Liver (tissue), 8 donors: ENCODE measurements at regions not wholly inside any gene's neighbourhood (a gene's known extent, or its start where the extent isn't known, plus 50 kb on each side); places are given as distances from the start of the nearest gene placed in this dataset.

Experiments
- DNase-seq: peaks from one replicate; pipeline ENCODE4 v3.0.0-alpha.2; 2017; ENCODE audit warnings: low spot score
- H3K27ac ChIP-seq, 2 donors: one replicate each; pipeline ENCODE4 v1.7.0; 2013; ENCODE audit warnings: inconsistent platforms in 2 of 2, low read length in 2 of 2, control low read depth in 1 of 2, low read depth in 1 of 2, mild to moderate bottlenecking in 1 of 2
- H3K27me3 ChIP-seq, 4 donors: one replicate each; pipeline versions ENCODE4 v1.6.1 to v1.7.0; 2013; ENCODE audit warnings: low read length in 3 of 4, inconsistent platforms in 1 of 4, mild to moderate bottlenecking in 1 of 4, moderate library complexity in 1 of 4; ENCODE audit not compliant: control insufficient read depth in 4 of 4, insufficient read depth in 4 of 4
- H3K36me3 ChIP-seq, 4 donors: one replicate each; pipeline versions ENCODE4 v1.6.1 to v1.7.0; 2013; ENCODE audit warnings: low read length in 3 of 4, mild to moderate bottlenecking in 3 of 4, low read depth in 1 of 4, moderate library complexity in 1 of 4; ENCODE audit not compliant: control insufficient read depth in 4 of 4, insufficient read depth in 3 of 4
- H3K4me1 ChIP-seq, 4 donors: one replicate each; pipeline versions ENCODE4 v1.6.1 to v1.7.0; 2013; ENCODE audit warnings: low read length in 3 of 4, mild to moderate bottlenecking in 3 of 4, moderate library complexity in 1 of 4; ENCODE audit not compliant: control insufficient read depth in 4 of 4, insufficient read depth in 4 of 4
- H3K4me3 ChIP-seq, 3 donors: one replicate each; pipeline versions ENCODE4 v1.6.1 to v1.7.0; 2013; ENCODE audit warnings: low read length in 3 of 3, control low read depth in 1 of 3, low read depth in 1 of 3, mild to moderate bottlenecking in 1 of 3
- H3K9ac ChIP-seq, 2 donors: one replicate each; pipeline ENCODE4 v1.7.0; 2013; ENCODE audit warnings: low read length in 2 of 2, mild to moderate bottlenecking in 2 of 2, moderate library complexity in 2 of 2, control low read depth in 1 of 2, low read depth in 1 of 2
- H3K9me3 ChIP-seq, 4 donors: one replicate each; pipeline versions ENCODE4 v1.6.1 to v1.7.0; 2013; ENCODE audit warnings: low read length in 3 of 4; ENCODE audit not compliant: control insufficient read depth in 4 of 4
- EGR1 ChIP-seq, 2 donors: IDR thresholded peaks; 2 replicates each; pipeline ENCODE4 v1.6.1; 2016 to 2018; ENCODE audit warnings: antibody characterized with exemption in 2 of 2, low read depth in 2 of 2
- FOXA1 ChIP-seq: IDR thresholded peaks from 2 replicates; pipeline ENCODE4 v1.6.1; 2016; ENCODE audit warnings: antibody characterized with exemption
- FOXA2 ChIP-seq: IDR thresholded peaks from 2 replicates; pipeline ENCODE4 v1.6.1; 2016; ENCODE audit warnings: antibody characterized with exemption
- GABPA ChIP-seq, 2 donors: IDR thresholded peaks in 1 of 2; conservative IDR thresholded peaks in 1 of 2; 2 replicates each; pipeline ENCODE4 v1.6.1; 2016; ENCODE audit warnings: antibody characterized with exemption in 2 of 2, mild to moderate bottlenecking in 1 of 2, moderate library complexity in 1 of 2
- HNF4A ChIP-seq, 2 donors: conservative IDR thresholded peaks; 2 replicates each; pipeline ENCODE4 v1.6.1; 2016; ENCODE audit warnings: antibody characterized with exemption in 2 of 2, mild to moderate bottlenecking in 2 of 2
- HNF4G ChIP-seq: IDR thresholded peaks from 2 replicates; pipeline ENCODE4 v1.6.1; 2016; ENCODE audit warnings: antibody characterized with exemption
- JUND ChIP-seq, 2 donors: IDR thresholded peaks; 2 replicates each; pipeline ENCODE4 v1.6.1; 2016; ENCODE audit warnings: antibody characterized with exemption in 2 of 2
- NR2F2 ChIP-seq: IDR thresholded peaks from 2 replicates; pipeline ENCODE4 v1.6.1; 2016; ENCODE audit warnings: antibody characterized with exemption
- RAD21 ChIP-seq, 2 donors: IDR thresholded peaks; 2 replicates each; pipeline ENCODE4 v1.6.1; 2016; ENCODE audit warnings: antibody characterized with exemption in 2 of 2, mild to moderate bottlenecking in 2 of 2
- RXRA ChIP-seq, 2 donors: IDR thresholded peaks; 2 replicates each; pipeline ENCODE4 v1.6.1; 2017 to 2018; ENCODE audit warnings: antibody characterized with exemption in 2 of 2, mild to moderate bottlenecking in 1 of 2
- SP1 ChIP-seq: IDR thresholded peaks from 2 replicates; pipeline ENCODE4 v1.6.1; 2018; ENCODE audit warnings: antibody characterized with exemption, mild to moderate bottlenecking
- TAF1 ChIP-seq: conservative IDR thresholded peaks from 2 replicates; pipeline ENCODE4 v1.6.1; 2016; ENCODE audit warnings: antibody characterized with exemption, mild to moderate bottlenecking
- YY1 ChIP-seq: IDR thresholded peaks from 2 replicates; pipeline ENCODE4 v1.6.1; 2016; ENCODE audit warnings: antibody characterized with exemption, mild to moderate bottlenecking
- WGBS: extraction: QIAGEN DNeasy Blood & Tissue Kit; methylation state at CpG from one replicate; pipeline ENCODE4 v1.1.7; 2013; 5-methylcytosine and 5-hydroxymethylcytosine counted together
- TF ChIP-seq, protein P1 (sequence below): IDR thresholded peaks from 2 replicates; pipeline ENCODE4 v1.6.1; 2016; ENCODE audit warnings: antibody characterized with exemption
- TF ChIP-seq, protein P2 (sequence below): fragments of 150-350 bp; IDR thresholded peaks from 2 replicates; pipeline ENCODE4 v1.5.1; 2017; ENCODE audit warnings: improper control_type of control experiment, low read depth, low read length; ENCODE audit not compliant: missing input control
- TF ChIP-seq, protein P3 (sequence below): IDR thresholded peaks from 2 replicates; pipeline ENCODE4 v1.6.1; 2016; ENCODE audit warnings: antibody characterized with exemption, mild to moderate bottlenecking
- TF ChIP-seq, protein P4 (sequence below): IDR thresholded peaks from 2 replicates; pipeline ENCODE4 v1.6.1; 2016; ENCODE audit warnings: antibody characterized with exemption
- donor health status: healthy.
- donor health status: healthy.
- donor health status: healthy.
- donor health status: healthy.
- donor health status: healthy.

DNA sequence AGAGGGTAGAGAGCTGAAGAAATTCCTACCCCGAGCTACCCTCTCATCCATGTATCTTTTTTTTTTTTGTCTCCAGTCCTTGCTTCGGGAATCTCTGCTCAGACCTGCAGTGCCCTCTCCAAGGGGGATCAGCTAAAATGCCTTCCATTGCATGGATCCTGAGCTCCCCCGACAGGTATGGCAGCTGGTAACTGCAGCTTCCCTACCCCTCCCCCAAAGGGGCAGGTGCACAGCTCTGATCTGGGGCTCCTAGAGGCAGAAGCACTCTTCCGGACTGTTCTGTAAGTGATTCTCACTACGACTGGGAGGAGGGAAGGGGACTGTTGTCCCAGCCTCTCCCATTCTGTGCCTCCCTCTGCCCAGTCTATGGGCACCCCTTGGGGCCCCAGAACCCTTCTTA is 169.6 kb downstream of the MELK start:
- DNase-seq = no peak
- no peak overlapping the region for H3K9ac ChIP-seq
- no peak overlapping the region for H3K4me3 ChIP-seq
- TF ChIP-seq YY1 (no peak), HNF4G (no peak), TAF1 (no peak), FOXA1 (no peak)
- TF ChIP-seq, protein P1, sequence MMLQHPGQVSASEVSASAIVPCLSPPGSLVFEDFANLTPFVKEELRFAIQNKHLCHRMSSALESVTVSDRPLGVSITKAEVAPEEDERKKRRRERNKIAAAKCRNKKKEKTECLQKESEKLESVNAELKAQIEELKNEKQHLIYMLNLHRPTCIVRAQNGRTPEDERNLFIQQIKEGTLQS = no peak
- TF ChIP-seq, protein P2, sequence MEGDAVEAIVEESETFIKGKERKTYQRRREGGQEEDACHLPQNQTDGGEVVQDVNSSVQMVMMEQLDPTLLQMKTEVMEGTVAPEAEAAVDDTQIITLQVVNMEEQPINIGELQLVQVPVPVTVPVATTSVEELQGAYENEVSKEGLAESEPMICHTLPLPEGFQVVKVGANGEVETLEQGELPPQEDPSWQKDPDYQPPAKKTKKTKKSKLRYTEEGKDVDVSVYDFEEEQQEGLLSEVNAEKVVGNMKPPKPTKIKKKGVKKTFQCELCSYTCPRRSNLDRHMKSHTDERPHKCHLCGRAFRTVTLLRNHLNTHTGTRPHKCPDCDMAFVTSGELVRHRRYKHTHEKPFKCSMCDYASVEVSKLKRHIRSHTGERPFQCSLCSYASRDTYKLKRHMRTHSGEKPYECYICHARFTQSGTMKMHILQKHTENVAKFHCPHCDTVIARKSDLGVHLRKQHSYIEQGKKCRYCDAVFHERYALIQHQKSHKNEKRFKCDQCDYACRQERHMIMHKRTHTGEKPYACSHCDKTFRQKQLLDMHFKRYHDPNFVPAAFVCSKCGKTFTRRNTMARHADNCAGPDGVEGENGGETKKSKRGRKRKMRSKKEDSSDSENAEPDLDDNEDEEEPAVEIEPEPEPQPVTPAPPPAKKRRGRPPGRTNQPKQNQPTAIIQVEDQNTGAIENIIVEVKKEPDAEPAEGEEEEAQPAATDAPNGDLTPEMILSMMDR = no peak
- WGBS = 48% methylated on average over 5 of the region's 5 CpGs
- no peaks in the 10 kb centered on the region for H3K36me3 ChIP-seq
- peaks cover 0 to 19% (median under 1%) of the 10 kb centered on the region in 4 donors for H3K27me3 ChIP-seq
- H3K27ac ChIP-seq = no peak overlapping the region
- H3K9me3 ChIP-seq = no peaks in the 10 kb centered on the region
- no peaks in the 10 kb centered on the region for H3K4me1 ChIP-seq

DNA sequence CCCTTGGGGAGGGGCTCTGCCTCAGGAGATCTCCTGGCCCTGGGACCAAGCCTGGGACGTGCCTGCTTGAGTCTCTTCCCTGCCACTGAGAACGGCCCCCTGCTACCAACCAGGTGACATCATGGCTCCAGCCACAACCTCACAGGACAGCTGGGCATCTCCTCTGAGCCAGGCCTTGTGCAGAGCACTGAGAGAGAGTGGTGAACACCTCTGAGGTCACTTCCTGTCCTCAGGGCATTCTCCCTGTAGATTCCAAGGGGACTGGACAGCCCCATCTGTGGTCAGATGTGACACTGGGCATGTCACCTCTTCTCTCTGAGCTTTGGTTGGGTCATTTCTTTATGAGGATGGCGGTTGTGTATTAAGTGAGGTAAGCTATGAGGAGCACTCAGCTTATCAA is 172.0 kb downstream of the MELK start:
- H3K4me1 ChIP-seq = no peaks in the 10 kb centered on the region
- H3K27me3 ChIP-seq = peaks cover 0 to 20% (median 1%) of the 10 kb centered on the region in 4 donors
- no peaks in the 10 kb centered on the region for H3K9me3 ChIP-seq
- DNase-seq = no peak
- 53% methylated on average over 3 of the region's 3 CpGs for WGBS
- no peak overlapping the region for H3K9ac ChIP-seq
- TF ChIP-seq, protein P3, sequence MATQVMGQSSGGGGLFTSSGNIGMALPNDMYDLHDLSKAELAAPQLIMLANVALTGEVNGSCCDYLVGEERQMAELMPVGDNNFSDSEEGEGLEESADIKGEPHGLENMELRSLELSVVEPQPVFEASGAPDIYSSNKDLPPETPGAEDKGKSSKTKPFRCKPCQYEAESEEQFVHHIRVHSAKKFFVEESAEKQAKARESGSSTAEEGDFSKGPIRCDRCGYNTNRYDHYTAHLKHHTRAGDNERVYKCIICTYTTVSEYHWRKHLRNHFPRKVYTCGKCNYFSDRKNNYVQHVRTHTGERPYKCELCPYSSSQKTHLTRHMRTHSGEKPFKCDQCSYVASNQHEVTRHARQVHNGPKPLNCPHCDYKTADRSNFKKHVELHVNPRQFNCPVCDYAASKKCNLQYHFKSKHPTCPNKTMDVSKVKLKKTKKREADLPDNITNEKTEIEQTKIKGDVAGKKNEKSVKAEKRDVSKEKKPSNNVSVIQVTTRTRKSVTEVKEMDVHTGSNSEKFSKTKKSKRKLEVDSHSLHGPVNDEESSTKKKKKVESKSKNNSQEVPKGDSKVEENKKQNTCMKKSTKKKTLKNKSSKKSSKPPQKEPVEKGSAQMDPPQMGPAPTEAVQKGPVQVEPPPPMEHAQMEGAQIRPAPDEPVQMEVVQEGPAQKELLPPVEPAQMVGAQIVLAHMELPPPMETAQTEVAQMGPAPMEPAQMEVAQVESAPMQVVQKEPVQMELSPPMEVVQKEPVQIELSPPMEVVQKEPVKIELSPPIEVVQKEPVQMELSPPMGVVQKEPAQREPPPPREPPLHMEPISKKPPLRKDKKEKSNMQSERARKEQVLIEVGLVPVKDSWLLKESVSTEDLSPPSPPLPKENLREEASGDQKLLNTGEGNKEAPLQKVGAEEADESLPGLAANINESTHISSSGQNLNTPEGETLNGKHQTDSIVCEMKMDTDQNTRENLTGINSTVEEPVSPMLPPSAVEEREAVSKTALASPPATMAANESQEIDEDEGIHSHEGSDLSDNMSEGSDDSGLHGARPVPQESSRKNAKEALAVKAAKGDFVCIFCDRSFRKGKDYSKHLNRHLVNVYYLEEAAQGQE = no peak
- TF ChIP-seq, protein P4, sequence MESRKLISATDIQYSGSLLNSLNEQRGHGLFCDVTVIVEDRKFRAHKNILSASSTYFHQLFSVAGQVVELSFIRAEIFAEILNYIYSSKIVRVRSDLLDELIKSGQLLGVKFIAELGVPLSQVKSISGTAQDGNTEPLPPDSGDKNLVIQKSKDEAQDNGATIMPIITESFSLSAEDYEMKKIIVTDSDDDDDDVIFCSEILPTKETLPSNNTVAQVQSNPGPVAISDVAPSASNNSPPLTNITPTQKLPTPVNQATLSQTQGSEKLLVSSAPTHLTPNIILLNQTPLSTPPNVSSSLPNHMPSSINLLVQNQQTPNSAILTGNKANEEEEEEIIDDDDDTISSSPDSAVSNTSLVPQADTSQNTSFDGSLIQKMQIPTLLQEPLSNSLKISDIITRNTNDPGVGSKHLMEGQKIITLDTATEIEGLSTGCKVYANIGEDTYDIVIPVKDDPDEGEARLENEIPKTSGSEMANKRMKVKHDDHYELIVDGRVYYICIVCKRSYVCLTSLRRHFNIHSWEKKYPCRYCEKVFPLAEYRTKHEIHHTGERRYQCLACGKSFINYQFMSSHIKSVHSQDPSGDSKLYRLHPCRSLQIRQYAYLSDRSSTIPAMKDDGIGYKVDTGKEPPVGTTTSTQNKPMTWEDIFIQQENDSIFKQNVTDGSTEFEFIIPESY = no peak
- TF ChIP-seq RAD21 (IDR thresholded peaks at IDR 0.05) = no peak
- TF ChIP-seq, protein P2 = no peak
- no peak for TF ChIP-seq HNF4G
- no peak for TF ChIP-seq RXRA (IDR thresholded peaks at IDR 0.05)
- no peak for TF ChIP-seq TAF1
- TF ChIP-seq SP1 = no peak
- TF ChIP-seq NR2F2 = no peak
- TF ChIP-seq EGR1 (IDR thresholded peaks at IDR 0.05; ENCODE audit: low read depth in 2 of 2) = no peak
- TF ChIP-seq FOXA2 = no peak
- TF ChIP-seq JUND (IDR thresholded peaks at IDR 0.05) = no peak
- TF ChIP-seq HNF4A (conservative IDR thresholded peaks at IDR 0.05) = no peak
- TF ChIP-seq, protein P1 = no peak
- TF ChIP-seq GABPA (IDR thresholded peaks at IDR 0.05 in 1 of 2, conservative IDR thresholded peaks at IDR 0.05 in 1 of 2) = no peak
- no peak overlapping the region for H3K4me3 ChIP-seq
- no peaks in the 10 kb centered on the region for H3K36me3 ChIP-seq
- no peak overlapping the region for H3K27ac ChIP-seq
